CD4-positive, alpha-beta T cell treated with Interleukin-4 for 1 hour (primary cell): ENCODE measurements at regions not wholly inside any gene's neighbourhood (a gene's known extent, or its start where the extent isn't known, plus 50 kb on each side); places are given as distances from the start of the nearest gene placed in this dataset.
"Not testable (repeated sequence)": the region's sequence is repeated elsewhere in the genome, so short reads cannot be mapped to it uniquely, and the experiment has no call there.

Source experiments
- DNase-seq, 2 donors: peaks; one replicate each; pipeline ENCODE4 v3.0.0-alpha.2; 2020 to 2022

DNA sequence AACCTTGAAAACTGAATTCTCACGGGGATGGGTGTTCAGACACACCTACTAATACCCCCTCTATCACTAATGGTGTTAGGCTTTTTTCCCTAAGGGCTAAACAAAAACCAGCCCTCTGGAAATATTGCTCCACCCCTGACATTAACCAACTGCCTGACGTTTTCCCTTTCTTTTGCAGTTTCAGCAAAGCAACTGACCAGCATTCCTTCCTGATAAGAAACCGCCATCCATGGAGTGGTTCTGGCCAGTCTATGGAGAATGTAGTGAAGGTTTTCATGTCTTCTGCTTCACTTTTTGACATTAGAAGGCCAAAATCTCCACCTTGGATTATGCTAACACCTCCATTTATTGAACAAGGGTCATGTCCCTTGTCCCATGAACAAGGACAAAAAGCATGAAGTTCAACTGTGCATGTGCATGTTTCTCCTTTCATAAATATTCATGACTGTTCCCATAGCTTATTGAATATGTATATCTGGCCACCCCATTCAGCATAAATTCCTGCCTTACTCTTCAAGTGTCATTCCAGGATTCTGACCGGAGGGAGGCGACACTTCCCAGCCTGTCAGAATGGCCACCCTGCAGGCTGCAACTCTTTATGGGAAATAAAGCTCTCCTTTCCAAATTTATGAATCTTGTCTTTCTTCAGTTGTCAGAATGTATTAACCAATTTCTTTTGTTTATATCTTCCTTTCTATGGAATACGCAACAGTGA lies 314.3 kb downstream of the HHIPL2 start:
- no peak for DNase-seq

DNA sequence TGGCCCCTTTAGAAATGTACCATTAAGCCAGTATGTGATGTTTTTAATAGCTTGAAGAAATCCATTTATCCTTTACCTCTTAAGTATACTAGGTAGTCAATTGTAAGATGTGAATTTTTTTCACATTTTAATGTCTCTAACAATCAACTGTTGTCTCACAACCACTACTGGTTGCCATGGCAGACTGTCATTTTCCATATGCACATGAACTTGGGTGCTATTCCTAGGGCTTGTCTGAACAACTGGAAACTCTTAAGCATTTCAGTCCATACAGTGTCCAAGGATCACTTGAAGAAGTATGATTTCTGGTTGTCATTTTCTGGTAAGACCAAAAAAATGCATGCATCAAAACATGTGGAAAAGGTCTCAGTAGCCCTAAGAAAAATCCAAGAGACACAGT lies 315.1 kb downstream of the HHIPL2 start:
- DNase-seq = no peak

DNA sequence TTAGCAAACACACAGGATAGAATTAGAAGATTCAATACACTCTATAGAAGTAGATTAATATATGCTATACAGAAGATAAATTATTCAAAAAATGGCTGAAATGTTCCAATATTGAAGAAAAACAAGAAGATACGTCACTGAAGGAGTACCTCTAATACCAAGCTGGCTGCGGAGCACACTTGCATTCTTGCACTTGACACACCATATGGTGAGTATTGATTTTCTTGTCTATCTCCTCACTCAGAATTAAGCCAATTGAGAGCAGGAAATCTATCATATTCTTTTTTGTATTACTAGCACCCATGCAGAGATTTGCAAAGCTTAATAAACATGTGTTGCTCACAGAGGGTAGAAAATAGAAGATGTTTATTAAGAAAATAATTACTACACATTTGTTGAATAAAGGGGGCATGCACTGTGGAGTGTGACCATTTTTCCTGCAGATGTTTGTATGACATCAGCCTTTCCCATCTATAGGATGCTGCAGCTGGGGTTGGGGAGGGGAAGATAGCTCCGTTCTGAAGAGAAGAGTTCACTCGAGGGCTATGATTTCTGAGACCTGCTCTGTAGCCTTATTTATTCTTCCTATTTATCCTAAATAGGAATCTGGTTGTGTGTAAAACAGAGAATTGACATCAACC lies 318.1 kb downstream of the HHIPL2 start:
- DNase-seq = no peak

DNA sequence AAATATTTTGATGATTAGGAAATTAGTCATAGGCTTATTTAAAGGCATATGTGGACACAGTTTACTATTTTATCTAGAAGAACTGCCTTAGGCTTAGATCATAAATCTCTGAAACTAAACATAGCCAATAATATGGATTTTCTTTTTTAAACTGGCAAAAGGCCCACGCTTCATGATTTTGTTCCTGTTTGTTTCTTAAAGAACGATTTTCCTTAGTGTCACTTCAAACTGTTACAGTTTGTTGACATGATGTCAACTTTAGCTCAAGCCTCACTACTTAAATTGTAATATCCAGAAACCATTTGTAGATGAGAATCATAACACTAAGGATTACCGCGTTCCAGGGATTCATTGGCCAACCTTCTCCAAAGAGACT lies 322.6 kb downstream of the HHIPL2 start:
- no peak for DNase-seq

DNA sequence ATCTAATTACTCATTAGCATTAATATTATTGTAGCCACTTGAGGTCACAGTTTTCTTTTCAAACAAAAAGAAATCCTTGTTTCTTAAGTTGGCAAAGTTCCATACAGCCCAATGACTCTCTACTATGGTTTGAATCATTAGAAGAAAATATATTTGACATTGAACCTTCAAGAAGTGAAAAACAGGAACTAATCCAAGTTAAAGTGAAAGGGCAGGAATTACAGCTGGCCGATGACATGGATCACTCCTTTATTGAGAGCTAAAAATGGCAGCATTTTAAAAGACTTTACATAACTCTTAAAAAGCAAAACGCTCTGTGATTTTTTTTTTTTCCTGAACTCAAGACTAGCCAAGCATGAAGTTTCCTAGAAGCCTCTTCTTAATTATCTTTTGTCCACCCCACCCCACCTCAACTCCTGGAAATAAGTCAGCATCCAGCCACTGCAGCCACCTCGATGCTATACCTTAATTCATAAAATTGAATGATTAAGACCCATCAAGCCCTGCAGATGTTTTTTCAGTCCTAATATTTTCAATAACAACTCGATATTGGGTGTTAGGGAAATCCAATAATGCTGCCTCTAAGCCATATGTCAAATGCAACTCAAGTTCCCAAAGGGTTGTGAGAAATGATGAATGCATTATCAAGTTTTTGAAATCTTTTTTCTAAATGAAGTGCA lies 323.1 kb downstream of the HHIPL2 start:
- DNase-seq = no peak

DNA sequence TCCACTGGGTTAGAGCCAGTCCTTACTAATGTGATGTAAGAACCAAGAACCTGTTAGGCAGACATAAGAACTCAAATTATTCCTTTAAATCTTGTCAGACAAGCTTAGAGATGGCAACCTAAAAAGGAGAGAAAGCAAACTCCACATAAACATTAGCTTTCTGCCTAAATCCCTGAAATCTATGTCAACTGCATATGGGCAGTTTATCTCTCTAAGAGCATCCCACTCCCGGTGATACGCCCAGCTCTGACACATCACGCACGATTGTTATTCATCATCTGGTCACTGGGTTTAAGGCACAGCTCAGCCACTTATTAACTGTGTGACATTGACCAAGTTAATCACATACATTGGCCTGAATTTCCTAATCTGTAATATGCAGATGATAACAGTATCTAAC lies 323.7 kb downstream of the HHIPL2 start:
- DNase-seq = no peak

DNA sequence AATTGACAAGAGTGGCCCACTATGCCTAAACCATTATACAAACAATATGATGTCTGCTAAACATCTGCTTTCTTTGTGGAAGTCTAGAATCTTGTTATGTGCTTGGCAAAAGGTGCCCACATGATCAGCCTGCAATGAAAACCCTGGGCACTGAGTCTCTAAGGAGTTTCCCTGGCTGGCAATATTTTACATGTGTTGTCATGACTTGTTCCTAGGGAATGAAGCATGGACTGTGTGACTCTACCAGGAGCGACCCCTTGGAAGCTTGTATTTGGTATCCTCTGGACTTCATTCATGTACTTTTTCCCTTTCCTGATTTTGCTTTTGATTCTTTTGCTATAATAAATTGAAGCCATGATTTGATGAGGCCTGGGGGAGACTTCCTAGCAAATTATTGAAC lies 324.9 kb downstream of the HHIPL2 start:
- DNase-seq = no peak

DNA sequence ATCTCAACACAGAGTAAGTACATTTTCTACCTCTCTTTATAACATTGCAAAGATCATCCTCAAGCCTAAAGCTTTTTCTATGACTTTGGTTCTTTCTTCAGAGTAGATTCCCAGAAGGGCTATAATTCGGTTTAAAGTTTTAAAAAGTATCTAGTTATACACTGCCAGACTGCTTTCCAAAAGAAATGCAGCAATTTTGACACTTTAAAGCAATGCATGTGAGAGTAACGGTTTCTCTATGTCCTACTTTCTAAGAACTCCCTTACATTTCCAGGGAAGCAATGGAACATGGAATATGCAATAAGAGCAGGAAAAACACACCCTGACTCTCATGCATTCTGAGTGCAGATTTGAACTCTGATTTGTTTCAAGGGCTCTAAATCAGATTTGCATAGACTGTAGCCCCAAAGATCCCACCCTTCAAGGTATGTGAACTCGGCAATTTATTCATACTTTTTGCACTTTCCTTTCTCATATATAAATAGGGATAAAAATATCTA lies 331.6 kb downstream of the HHIPL2 start:
- no peak for DNase-seq

DNA sequence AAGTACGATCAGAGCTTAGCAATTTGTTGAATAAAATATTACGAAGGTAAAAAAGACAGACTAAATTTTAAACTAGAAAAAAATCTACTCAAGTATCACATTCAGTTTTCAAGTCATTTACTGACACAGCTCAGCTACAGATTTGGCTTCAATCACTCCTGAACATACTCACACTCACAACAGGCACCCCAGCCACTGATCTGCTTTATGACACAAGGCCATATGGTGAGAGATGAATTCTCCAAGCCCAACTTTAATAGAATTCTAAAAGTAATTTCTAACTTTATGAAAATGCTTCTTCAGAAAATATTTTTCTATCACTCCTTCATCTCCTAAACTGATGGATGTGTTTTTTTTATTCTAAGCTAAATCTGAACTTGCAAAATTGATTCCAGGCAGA lies 337.1 kb downstream of the HHIPL2 start:
- no peak for DNase-seq

DNA sequence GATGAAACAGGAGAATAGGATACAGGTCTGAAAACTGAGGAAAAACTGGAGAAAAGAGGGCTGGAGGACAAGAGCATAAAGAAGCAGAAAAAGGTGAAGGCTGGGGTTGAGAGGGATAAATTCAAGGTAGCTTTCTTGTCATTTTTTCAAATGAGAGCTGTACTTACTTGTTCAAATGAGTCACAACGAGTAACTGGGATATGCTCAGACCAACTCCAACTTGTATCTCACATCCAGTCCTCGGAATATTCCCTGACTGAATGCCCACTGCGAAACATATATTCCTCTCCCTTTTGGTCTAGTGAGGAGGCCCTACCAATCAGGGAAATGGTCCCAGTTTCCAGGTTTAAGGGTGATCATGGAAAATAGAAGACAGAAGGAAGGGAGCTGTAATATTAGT lies 343.4 kb downstream of the HHIPL2 start:
- DNase-seq = no peak

DNA sequence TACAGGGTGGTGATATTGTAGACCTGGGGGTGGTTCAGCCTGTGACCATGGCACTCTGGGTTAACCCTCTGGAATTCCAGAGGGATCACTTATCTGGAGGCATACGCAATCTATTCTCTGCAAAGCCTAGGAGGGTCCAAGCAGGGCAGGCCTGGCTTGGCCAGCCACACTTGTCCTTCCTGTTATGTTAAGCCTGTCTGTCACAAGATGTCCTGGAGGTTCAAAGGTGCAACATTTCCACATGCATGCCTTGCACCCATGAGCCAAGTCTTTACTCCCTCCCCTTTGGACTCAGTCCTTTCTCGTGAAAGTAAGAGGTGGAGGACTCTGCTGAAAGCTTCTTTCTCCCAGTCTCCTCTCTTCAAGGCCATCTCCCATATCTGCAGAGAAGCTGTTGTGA lies 345.1 kb downstream of the HHIPL2 start:
- DNase-seq = no peak

DNA sequence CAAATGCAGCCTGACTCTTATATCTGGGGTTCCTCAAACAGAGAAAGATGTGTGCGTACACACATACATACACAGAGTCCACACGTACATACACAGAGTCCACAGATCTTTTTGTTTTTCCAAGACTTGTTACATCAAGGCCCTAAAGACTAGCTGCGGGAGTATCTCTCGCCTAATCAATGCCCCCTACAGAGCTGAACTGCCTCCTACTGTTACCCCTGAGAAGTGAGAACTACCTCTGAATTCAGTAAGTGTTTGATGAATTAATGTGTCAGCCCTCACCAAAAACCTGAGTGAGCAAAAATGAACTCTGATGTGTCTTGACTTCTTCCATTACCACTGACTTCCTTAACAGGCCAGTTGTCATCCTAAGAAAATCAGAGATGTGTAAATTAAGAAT lies 351.2 kb downstream of the HHIPL2 start:
- no peak for DNase-seq

DNA sequence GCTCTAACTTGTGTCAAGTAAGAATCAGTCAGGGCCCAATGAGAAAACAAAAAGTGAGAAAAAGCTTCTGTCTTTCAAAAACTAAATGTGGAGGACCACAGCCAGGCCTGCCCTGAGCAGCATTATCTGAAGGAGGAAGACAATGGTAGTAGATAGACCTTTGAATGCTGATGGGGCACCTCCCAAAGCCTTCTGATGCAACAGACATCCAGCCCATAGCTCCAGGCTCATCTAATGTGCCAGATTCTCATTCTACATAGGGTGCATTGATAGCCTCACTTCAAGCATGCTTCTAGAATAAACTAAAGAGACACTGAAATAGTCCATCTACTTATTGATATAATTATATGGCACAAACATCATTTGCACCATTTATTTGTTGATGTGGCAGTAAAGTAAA lies 351.6 kb downstream of the HHIPL2 start:
- no peak for DNase-seq

DNA sequence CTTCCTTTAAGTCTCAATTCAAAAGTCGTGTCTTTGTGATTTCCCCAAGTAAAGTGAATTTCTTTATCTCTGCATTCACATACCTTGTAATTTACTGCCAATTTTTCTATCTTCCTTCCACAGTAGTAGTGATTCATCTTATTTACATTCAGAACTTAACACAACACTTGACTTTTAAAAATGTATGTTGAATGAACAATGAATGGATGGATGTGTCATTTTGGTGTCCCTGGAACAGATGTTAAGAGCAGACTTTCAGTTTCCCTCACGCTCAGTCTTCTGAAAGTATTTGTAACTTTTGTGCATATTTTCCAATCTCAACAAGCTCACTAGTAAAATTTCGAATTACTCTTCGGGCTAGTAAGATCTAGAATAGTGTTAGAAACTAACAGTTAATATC lies 352.0 kb downstream of the HHIPL2 start:
- no peak for DNase-seq

DNA sequence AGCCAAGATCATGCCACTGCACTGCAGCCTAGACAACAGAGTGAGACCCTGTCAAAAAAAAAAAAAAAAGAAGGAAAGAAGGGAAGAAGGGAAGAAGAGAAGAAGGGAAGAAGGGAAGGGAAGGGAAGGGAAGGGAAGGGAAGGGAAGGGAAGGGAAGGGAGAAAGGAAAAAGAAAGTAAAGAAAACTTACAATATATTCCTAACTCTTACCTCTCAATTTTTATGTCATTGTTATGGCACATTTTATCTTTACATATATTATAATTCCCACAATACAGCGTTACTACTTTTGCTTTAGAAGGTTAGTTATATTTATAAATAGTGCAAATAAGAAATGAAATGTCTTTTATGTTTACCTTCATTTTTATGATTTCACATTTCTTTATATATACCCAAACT lies 358.7 kb downstream of the HHIPL2 start:
- DNase-seq = no peak

DNA sequence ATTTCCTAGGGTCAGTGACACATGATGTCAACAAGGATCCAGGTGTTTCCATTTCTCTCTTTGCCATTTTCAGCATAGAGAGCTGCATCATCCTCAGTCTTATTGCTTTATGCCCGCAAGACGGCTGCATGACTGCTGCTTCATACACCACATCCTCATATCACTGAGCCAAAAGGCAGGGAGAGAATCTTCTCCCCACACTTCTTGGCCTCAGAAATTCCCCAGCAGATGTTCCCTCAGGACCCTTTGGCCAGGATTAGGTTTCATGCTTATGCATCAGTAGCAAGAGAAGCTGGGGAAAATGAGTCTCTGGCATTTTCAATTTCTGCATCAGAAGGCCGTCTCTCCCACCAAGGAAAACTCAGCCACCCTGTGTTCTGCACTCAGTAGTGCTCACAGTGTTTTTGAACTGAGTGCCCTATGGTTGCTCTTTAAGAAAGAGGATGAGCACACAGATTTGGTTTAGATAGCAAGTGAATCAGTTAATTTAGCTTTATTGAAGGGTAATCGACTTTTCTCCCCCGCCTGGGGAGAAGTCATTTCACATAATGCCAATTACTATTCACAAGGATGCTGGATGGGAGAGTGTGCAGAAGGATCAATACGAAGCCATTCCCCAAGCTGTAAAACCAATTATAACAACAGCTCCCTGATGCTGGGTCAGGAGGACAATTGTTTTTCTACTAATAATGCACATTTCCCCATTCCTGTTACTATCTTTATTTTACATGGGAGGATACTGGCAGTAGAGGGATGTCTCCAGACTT lies 360.2 kb downstream of the HHIPL2 start:
- DNase-seq = no peak

DNA sequence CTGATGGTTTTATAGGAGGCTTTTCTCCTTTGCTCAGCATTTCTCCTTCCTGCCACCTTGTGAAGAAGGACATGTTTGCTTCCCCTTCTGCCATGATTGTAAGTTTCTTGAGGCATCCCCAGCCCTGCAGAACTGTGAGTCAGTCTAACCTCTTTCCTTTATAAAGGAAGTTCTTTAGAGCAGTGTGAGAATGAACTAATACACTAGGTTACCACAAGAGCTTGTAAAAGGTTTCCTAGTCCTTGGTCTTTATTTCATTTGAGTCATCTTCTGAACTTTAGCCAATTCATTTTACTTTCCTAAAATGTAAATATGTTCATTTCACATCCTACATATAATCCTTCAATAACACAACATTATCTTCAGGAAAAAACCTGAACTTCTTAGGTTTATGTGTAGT lies 365.3 kb downstream of the HHIPL2 start:
- DNase-seq = no peak

DNA sequence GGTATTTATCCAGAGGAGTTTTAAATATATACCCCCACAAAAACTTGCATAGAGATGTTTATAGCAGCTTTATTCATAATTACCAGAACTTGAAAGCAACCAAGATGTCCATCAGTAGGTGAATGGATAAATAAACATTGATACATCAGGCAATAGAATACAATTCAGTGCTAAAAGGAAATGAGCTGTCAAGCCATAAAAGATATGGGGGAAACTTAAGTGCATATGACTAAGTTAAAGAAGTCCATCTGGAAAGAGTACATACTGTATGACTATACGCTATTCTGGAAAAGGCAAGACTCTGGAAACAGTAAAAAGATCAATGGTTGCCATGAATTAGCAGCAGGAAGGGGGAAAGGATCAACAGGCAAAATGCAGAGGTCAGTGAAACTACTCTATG lies 366.7 kb downstream of the HHIPL2 start:
- DNase-seq = no peak

DNA sequence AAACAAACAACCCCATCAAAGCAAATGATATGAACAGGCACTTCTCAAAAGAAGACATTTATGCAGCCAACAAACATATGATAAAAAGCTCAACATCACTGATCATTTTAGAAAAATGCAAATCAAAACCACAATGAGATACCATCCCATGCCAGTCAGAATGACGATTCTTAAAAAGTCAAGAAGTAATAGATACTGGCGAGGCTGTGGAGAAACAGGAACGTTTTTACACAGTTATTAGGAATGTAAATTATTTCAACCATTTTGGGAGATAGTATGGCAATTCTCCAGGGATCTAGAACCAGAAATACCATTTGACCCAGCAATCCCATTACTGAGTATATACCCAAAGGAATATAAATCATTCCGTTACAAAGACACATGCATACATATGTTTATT lies 370.4 kb downstream of the HHIPL2 start:
- DNase-seq = not testable (repeated sequence)

DNA sequence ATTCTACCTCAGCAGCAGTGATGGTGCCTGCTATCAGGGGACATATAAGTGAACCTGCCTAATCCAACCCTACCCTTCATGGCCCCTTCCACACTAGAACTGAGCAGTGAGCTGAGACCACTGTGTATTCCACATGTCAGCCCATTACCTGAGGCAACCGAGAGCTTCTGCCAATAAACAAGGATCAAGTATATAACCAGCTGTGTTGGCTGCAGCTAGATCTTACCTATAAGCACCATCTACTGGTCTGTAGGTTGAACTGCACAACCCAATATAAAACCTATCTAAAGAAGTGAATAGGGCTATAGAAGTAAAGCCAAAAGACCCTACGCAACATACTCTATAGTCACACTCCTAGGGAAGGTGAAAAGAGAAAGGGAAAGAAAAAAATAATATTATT lies 376.9 kb downstream of the HHIPL2 start:
- DNase-seq = peak in 1 of 2 donors; percentile 14

DNA sequence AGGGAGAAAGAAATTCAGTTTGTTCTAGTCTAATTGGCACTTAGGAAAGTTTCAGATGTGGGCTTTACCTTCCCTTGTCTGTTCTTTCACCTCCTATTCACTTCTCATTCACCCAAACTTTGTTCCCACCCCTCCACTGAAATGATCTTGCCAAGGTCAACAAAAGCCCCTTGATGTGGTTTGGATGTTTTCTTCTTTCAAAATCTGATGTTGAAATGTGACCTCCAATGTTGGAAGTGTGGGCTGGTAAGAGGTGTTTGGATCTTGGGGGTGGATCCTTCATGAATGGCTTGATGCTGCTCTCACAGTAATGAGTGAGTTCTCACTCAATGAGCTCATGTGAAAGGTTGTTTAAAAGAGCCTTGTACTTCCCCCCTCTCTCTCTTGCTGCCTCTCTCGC lies 379.3 kb downstream of the HHIPL2 start:
- DNase-seq = no peak

DNA sequence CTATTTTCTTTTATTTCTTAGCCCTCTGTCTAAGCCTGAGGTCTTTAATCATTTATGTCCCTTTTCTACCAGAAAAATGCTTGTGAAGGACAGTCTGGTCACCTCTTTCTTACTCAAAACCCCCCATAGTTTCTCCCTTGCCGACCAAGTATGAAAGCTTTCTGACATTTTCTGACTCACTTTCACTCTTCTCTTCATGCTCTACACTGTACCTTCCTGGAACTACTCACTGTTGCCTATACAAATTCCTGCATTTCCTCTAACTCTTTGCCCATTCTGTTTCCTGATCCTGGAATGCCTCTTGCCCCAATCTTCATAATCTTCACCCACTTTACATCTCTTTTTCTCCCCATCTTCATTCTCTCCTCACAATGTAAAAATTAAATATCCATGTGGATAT lies 380.0 kb downstream of the HHIPL2 start:
- no peak for DNase-seq

DNA sequence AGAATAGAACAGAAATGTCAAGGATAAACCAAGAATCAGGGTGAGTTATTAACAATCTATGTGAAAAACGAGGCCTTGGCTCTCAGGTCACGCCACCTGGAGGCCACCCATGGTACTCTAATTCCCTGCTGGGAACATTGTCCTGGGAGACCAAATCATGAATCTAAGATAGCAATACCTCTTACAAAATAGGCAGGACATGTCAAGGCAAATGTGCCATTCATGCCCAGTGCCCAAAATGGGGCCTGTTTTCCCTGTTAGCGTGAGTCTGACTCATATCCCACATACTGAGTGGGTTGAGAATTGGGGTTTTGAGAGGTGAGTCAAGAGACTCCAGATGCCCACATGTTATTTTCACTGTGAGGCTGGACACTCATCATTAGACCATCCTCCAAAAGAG lies 380.8 kb downstream of the HHIPL2 start:
- no peak for DNase-seq

DNA sequence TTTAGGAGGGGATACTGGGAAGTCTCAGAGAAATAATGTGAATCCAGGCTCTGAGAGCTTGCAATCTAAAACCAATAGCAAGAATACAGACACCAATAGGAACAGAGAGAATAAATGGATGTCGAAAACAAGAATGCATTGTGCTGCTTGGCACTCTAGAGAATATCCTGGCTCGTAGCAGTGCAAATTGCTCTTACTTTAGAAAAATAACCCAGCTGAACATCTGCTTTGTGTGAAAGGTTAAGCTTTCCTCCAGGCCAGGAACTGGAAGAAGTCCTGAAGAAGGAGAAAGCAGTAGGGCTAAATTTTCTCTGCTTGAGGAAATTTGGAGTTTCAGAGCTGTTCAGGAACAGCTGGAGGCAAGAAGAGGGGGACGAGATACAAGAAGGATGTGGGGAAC lies 382.3 kb downstream of the HHIPL2 start:
- DNase-seq = no peak
